ENCODE measurements at regions not wholly inside any gene's neighbourhood (a gene's known extent, or its start where the extent isn't known, plus 50 kb on each side); places are given as distances from the start of the nearest gene placed in this dataset.

- Histone ChIP-seq H3K27me3 (ENCODE audit: control insufficient read depth in 2 of 2, insufficient read depth in 1 of 2, low read length in 1 of 2) (no peaks in the 10 kb centered on the region), H3K36me3 (ENCODE audit: control insufficient read depth in 2 of 2, insufficient read depth in 2 of 2, low read length in 1 of 2) (no peaks in the 10 kb centered on the region), H3K4me3 (ENCODE audit: low read length in 2 of 2) (no peak overlapping the region), H3K4me1 (ENCODE audit: control insufficient read depth in 2 of 2, insufficient read depth in 2 of 2, low read length in 2 of 2) (no peaks in the 10 kb centered on the region), H3K27ac (ENCODE audit: low read depth in 1 of 2, low read length in 1 of 2) (no peak overlapping the region), H3K9me3 (ENCODE audit: control insufficient read depth in 2 of 2, insufficient read depth in 1 of 2, low read length in 1 of 2) (no peaks in the 10 kb centered on the region)
- DNase-seq (ENCODE audit: low read depth in 6 of 9, low spot score in 9 of 9): no peak
- WGBS: 89% methylated on average over 1 of the region's 1 CpG
Measured at GRCh38 chr6:84929212-84929611, 164.8 kb upstream of the TBX18 start.

GRCh38 chr6:84927551-84927950, 163.2 kb upstream of the TBX18 start:
- Histone ChIP-seq H3K4me3 (ENCODE audit: low read length in 2 of 2) (no peak overlapping the region), H3K9me3 (ENCODE audit: control insufficient read depth in 2 of 2, insufficient read depth in 1 of 2, low read length in 1 of 2) (no peaks in the 10 kb centered on the region), H3K36me3 (ENCODE audit: control insufficient read depth in 2 of 2, insufficient read depth in 2 of 2, low read length in 1 of 2) (no peaks in the 10 kb centered on the region), H3K4me1 (ENCODE audit: control insufficient read depth in 2 of 2, insufficient read depth in 2 of 2, low read length in 2 of 2) (no peaks in the 10 kb centered on the region), H3K27me3 (ENCODE audit: control insufficient read depth in 2 of 2, insufficient read depth in 1 of 2, low read length in 1 of 2) (no peaks in the 10 kb centered on the region), H3K27ac (ENCODE audit: low read depth in 1 of 2, low read length in 1 of 2) (no peak overlapping the region)
- DNase-seq (ENCODE audit: low read depth in 6 of 9, low spot score in 9 of 9): no peak

- Histone ChIP-seq H3K27me3 (ENCODE audit: control insufficient read depth in 2 of 2, insufficient read depth in 1 of 2, low read length in 1 of 2) (no peaks in the 10 kb centered on the region), H3K9me3 (ENCODE audit: control insufficient read depth in 2 of 2, insufficient read depth in 1 of 2, low read length in 1 of 2) (no peaks in the 10 kb centered on the region), H3K4me1 (ENCODE audit: control insufficient read depth in 2 of 2, insufficient read depth in 2 of 2, low read length in 2 of 2) (no peaks in the 10 kb centered on the region), H3K27ac (ENCODE audit: low read depth in 1 of 2, low read length in 1 of 2) (no peak overlapping the region), H3K4me3 (ENCODE audit: low read length in 2 of 2) (no peak overlapping the region), H3K36me3 (ENCODE audit: control insufficient read depth in 2 of 2, insufficient read depth in 2 of 2, low read length in 1 of 2) (no peaks in the 10 kb centered on the region)
- DNase-seq (ENCODE audit: low read depth in 6 of 9, low spot score in 9 of 9): no peak
- 81% methylated on average over 5 of the region's 5 CpGs for WGBS
Measured at GRCh38 chr6:84926189-84927155, 162.1 kb upstream of the TBX18 start.

- no peak overlapping the region for H3K27ac ChIP-seq (ENCODE audit: low read depth in 1 of 2, low read length in 1 of 2)
- H3K9me3 ChIP-seq (ENCODE audit: control insufficient read depth in 2 of 2, insufficient read depth in 1 of 2, low read length in 1 of 2): no peaks in the 10 kb centered on the region
- no peak for DNase-seq (ENCODE audit: low read depth in 6 of 9, low spot score in 9 of 9)
- no peaks in the 10 kb centered on the region for H3K27me3 ChIP-seq (ENCODE audit: control insufficient read depth in 2 of 2, insufficient read depth in 1 of 2, low read length in 1 of 2)
- H3K4me3 ChIP-seq (ENCODE audit: low read length in 2 of 2): no peak overlapping the region
- H3K36me3 ChIP-seq (ENCODE audit: control insufficient read depth in 2 of 2, insufficient read depth in 2 of 2, low read length in 1 of 2): no peaks in the 10 kb centered on the region
- 85% methylated on average over 1 of the region's 1 CpG for WGBS
- H3K4me1 ChIP-seq (ENCODE audit: control insufficient read depth in 2 of 2, insufficient read depth in 2 of 2, low read length in 2 of 2): no peaks in the 10 kb centered on the region
Measured at GRCh38 chr6:84921891-84922290, 157.5 kb upstream of the TBX18 start.

GRCh38 chr6:84920021-84920420, 155.6 kb upstream of the TBX18 start:
- Histone ChIP-seq H3K36me3 (ENCODE audit: control insufficient read depth in 2 of 2, insufficient read depth in 2 of 2, low read length in 1 of 2) (no peaks in the 10 kb centered on the region), H3K9me3 (ENCODE audit: control insufficient read depth in 2 of 2, insufficient read depth in 1 of 2, low read length in 1 of 2) (no peaks in the 10 kb centered on the region), H3K4me1 (ENCODE audit: control insufficient read depth in 2 of 2, insufficient read depth in 2 of 2, low read length in 2 of 2) (no peaks in the 10 kb centered on the region), H3K27me3 (ENCODE audit: control insufficient read depth in 2 of 2, insufficient read depth in 1 of 2, low read length in 1 of 2) (no peaks in the 10 kb centered on the region), H3K4me3 (ENCODE audit: low read length in 2 of 2) (no peak overlapping the region), H3K27ac (ENCODE audit: low read depth in 1 of 2, low read length in 1 of 2) (no peak overlapping the region)
- WGBS: 100% methylated on average over 1 of the region's 1 CpG
- DNase-seq (ENCODE audit: low read depth in 6 of 9, low spot score in 9 of 9): no peak

GRCh38 chr6:84916704-84917103, 152.3 kb upstream of the TBX18 start:
- DNase-seq (ENCODE audit: low read depth in 6 of 9, low spot score in 9 of 9): no peak
- WGBS: 95% methylated on average over 3 of the region's 3 CpGs
- Histone ChIP-seq H3K27ac (ENCODE audit: low read depth in 1 of 2, low read length in 1 of 2) (no peak overlapping the region), H3K4me3 (ENCODE audit: low read length in 2 of 2) (no peak overlapping the region), H3K4me1 (ENCODE audit: control insufficient read depth in 2 of 2, insufficient read depth in 2 of 2, low read length in 2 of 2) (no peaks in the 10 kb centered on the region), H3K36me3 (ENCODE audit: control insufficient read depth in 2 of 2, insufficient read depth in 2 of 2, low read length in 1 of 2) (no peaks in the 10 kb centered on the region), H3K27me3 (ENCODE audit: control insufficient read depth in 2 of 2, insufficient read depth in 1 of 2, low read length in 1 of 2) (no peaks in the 10 kb centered on the region), H3K9me3 (ENCODE audit: control insufficient read depth in 2 of 2, insufficient read depth in 1 of 2, low read length in 1 of 2) (no peaks in the 10 kb centered on the region)

GRCh38 chr6:84912472-84913322, 148.3 kb upstream of the TBX18 start:
- DNase-seq (ENCODE audit: low read depth in 6 of 9, low spot score in 9 of 9): no peak
- H3K4me3 ChIP-seq (ENCODE audit: low read length in 2 of 2): no peak overlapping the region
- no peaks in the 10 kb centered on the region for H3K9me3 ChIP-seq (ENCODE audit: control insufficient read depth in 2 of 2, insufficient read depth in 1 of 2, low read length in 1 of 2)
- H3K4me1 ChIP-seq (ENCODE audit: control insufficient read depth in 2 of 2, insufficient read depth in 2 of 2, low read length in 2 of 2): no peaks in the 10 kb centered on the region
- H3K36me3 ChIP-seq (ENCODE audit: control insufficient read depth in 2 of 2, insufficient read depth in 2 of 2, low read length in 1 of 2): no peaks in the 10 kb centered on the region
- H3K27me3 ChIP-seq (ENCODE audit: control insufficient read depth in 2 of 2, insufficient read depth in 1 of 2, low read length in 1 of 2): no peaks in the 10 kb centered on the region
- 81% methylated on average over 12 of the region's 12 CpGs for WGBS
- H3K27ac ChIP-seq (ENCODE audit: low read depth in 1 of 2, low read length in 1 of 2): no peak overlapping the region

- Histone ChIP-seq H3K4me1 (ENCODE audit: control insufficient read depth in 2 of 2, insufficient read depth in 2 of 2, low read length in 2 of 2) (no peaks in the 10 kb centered on the region), H3K36me3 (ENCODE audit: control insufficient read depth in 2 of 2, insufficient read depth in 2 of 2, low read length in 1 of 2) (no peaks in the 10 kb centered on the region), H3K4me3 (ENCODE audit: low read length in 2 of 2) (no peak overlapping the region), H3K27ac (ENCODE audit: low read depth in 1 of 2, low read length in 1 of 2) (no peak overlapping the region), H3K27me3 (ENCODE audit: control insufficient read depth in 2 of 2, insufficient read depth in 1 of 2, low read length in 1 of 2) (no peaks in the 10 kb centered on the region), H3K9me3 (ENCODE audit: control insufficient read depth in 2 of 2, insufficient read depth in 1 of 2, low read length in 1 of 2) (no peaks in the 10 kb centered on the region)
- DNase-seq (ENCODE audit: low read depth in 6 of 9, low spot score in 9 of 9): no peak
- 96% methylated on average over 2 of the region's 2 CpGs for WGBS
Measured at GRCh38 chr6:84910906-84911607, 146.7 kb upstream of the TBX18 start.
